ENCODE measurements at regions not wholly inside any gene's neighbourhood (a gene's known extent, or its start where the extent isn't known, plus 50 kb on each side); places are given as distances from the start of the nearest gene placed in this dataset.
"Not testable (repeated sequence)": the region's sequence is repeated elsewhere in the genome, so short reads cannot be mapped to it uniquely, and the experiment has no call there.

DNA sequence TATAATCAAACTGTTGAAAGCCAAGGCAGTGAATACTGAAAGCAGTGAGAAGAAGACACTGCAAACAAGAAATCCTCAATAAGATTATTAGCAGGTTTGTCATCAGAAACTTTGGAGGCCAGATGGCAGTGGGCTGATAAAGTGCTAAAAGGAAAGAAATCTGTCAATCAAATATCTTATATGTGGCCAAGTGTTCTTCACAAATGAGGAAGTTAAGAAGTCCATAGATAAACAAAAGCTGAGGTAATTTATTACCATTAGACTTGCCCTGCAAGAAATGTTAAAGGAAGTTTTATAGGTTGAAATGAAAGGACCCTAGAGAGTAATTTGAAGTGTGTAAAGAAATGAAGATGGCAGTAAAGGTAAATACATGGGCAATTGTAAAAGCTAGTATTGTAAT lies 586.6 kb downstream of the RAPGEF2 start:
- Histone ChIP-seq H3K4me3 (ENCODE audit: low read depth, low read length) (no peak overlapping the region), H2AFZ (ENCODE audit: low read length, unreplicated experiment) (no peak overlapping the region), H3K79me2 (ENCODE audit: control insufficient read depth, insufficient read depth, low read length, unreplicated experiment) (no peaks in the 10 kb centered on the region), H3K4me1 (ENCODE audit: control insufficient read depth, insufficient read depth, low read length, unreplicated experiment) (no peaks in the 10 kb centered on the region), H3K27ac (ENCODE audit: low read depth, low read length) (no peak overlapping the region), H3K27me3 (ENCODE audit: insufficient read depth, low read length) (no peaks in the 10 kb centered on the region), H3K36me3 (ENCODE audit: insufficient read depth, low read length) (no peaks in the 10 kb centered on the region)

DNA sequence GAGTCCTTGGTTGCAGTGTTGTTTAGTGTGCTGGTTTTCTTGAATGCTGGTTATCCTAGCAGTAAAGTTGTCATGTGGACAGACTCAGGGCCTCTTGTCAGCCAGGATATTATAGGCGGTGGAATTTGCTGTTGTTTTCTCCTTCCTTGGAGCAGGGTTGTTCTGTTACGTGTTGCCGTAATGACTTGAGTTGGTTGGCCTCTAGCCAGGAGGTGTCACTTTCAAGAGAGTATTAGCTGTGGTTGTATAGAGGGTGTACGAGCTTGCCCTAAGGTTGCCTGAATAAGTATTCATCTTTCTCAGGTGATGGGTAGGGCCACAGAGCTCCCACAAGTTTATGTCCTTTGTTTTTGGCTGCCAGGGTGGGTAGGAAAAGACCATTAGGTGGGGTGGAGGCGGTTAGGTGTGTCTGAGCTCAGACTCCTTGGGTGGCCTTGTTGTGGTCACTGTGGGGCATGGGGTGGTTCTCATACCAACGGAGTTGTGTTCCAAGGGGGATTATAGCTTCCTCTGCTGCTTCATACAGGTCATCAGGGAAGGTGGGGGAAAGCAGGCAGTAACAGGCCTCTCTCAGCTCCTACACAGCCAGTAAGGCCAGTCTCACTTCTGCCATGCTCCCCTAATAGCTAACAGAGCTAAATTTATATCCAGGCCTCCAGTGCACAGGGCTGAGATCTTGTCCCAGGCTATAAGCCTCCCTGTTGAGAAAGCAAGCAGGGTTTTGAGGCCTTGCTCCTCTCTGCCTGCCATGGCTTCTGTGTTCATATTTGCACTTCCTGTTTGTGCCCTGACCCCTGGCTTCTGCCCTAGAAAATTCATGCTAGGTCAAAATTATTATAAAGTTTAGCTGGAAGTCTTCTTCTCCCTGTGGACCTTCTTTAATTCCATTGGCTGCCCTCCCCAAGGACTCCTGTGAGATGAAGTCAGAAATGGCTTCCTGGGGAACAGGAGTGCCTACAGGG lies 594.7 kb downstream of the RAPGEF2 start:
- no peaks in the 10 kb centered on the region for H3K4me1 ChIP-seq (ENCODE audit: control insufficient read depth, insufficient read depth, low read length, unreplicated experiment)
- H3K27ac ChIP-seq (ENCODE audit: low read depth, low read length): no peak overlapping the region
- H3K4me3 ChIP-seq (ENCODE audit: low read depth, low read length): no peak overlapping the region
- no peaks in the 10 kb centered on the region for H3K36me3 ChIP-seq (ENCODE audit: insufficient read depth, low read length)
- no peak overlapping the region for H2AFZ ChIP-seq (ENCODE audit: low read length, unreplicated experiment)
- H3K27me3 ChIP-seq (ENCODE audit: insufficient read depth, low read length): no peaks in the 10 kb centered on the region
- H3K79me2 ChIP-seq (ENCODE audit: control insufficient read depth, insufficient read depth, low read length, unreplicated experiment): no peaks in the 10 kb centered on the region

DNA sequence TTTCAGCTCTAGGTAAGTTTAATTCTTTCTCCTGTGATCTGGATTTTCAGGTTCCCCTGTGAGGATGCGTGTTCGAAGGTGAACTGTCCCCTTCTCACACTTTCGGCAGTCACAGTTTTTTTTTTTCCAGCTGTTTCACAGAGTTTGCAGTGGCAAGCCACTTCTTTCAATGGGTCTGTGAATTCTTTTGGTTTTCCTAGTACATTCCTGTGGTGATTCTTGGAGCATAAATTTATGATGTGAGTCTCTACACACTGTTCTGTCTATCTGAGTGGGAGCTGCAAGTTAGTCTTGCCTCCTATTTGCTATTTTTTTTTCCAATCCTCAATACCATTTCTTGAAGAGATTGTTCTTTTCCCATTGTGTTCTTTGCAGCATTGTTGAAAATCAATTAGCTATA lies 595.5 kb downstream of the RAPGEF2 start:
- no peaks in the 10 kb centered on the region for H3K36me3 ChIP-seq (ENCODE audit: insufficient read depth, low read length)
- no peaks in the 10 kb centered on the region for H3K4me1 ChIP-seq (ENCODE audit: control insufficient read depth, insufficient read depth, low read length, unreplicated experiment)
- no peaks in the 10 kb centered on the region for H3K27me3 ChIP-seq (ENCODE audit: insufficient read depth, low read length)
- no peak overlapping the region for H2AFZ ChIP-seq (ENCODE audit: low read length, unreplicated experiment)
- no peaks in the 10 kb centered on the region for H3K79me2 ChIP-seq (ENCODE audit: control insufficient read depth, insufficient read depth, low read length, unreplicated experiment)
- H3K27ac ChIP-seq (ENCODE audit: low read depth, low read length): no peak overlapping the region
- H3K4me3 ChIP-seq (ENCODE audit: low read depth, low read length): no peak overlapping the region

DNA sequence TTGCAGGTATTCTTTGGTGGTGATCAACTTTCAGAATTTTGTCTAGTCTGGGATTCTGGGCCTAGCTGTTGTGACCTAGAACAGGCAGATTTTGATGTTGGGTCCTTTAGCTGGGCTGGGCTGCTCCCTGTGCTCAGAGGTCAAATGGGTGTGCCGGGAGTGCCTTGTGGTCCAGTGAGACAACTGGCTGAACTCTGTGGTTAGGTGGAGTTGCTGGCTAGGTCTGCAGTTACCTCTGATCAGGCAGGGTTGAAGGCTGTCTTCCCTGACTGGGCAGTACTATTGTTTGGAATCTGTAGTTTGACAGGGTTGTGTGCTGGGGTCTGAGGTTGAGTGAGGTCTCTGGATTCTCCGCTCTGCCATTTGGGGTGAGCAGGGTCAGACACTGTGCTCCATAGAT lies 599.3 kb downstream of the RAPGEF2 start:
- H2AFZ ChIP-seq (ENCODE audit: low read length, unreplicated experiment): no peak overlapping the region
- H3K79me2 ChIP-seq (ENCODE audit: control insufficient read depth, insufficient read depth, low read length, unreplicated experiment): no peaks in the 10 kb centered on the region
- no peak overlapping the region for H3K4me3 ChIP-seq (ENCODE audit: low read depth, low read length)
- H3K27me3 ChIP-seq (ENCODE audit: insufficient read depth, low read length): no peaks in the 10 kb centered on the region
- H3K36me3 ChIP-seq (ENCODE audit: insufficient read depth, low read length): no peaks in the 10 kb centered on the region
- H3K4me1 ChIP-seq (ENCODE audit: control insufficient read depth, insufficient read depth, low read length, unreplicated experiment): no peaks in the 10 kb centered on the region
- no peak overlapping the region for H3K27ac ChIP-seq (ENCODE audit: low read depth, low read length)

DNA sequence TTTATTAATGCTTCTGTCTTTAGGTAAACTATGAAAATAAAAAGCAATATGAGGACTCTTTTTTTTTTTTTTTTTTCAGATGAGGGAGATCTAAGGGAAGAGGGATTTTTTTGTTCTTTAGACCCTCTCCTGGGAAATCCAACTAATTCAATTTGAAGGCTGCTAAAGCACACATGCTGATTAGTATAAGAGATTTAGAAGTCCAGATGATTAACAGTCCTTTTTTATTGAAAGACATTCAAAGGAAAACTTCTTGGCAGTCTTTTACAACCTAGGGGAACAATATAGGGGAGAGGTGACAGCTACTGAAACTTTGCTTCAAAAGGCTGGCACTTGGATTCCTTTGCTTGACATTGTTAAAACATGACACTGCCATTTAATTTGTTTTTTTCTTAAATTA lies 602.5 kb downstream of the RAPGEF2 start:
- Histone ChIP-seq H3K79me2 (ENCODE audit: control insufficient read depth, insufficient read depth, low read length, unreplicated experiment) (no peaks in the 10 kb centered on the region), H3K27me3 (ENCODE audit: insufficient read depth, low read length) (no peaks in the 10 kb centered on the region), H3K4me3 (ENCODE audit: low read depth, low read length) (no peak overlapping the region), H2AFZ (ENCODE audit: low read length, unreplicated experiment) (no peak overlapping the region), H3K27ac (ENCODE audit: low read depth, low read length) (no peak overlapping the region), H3K36me3 (ENCODE audit: insufficient read depth, low read length) (no peaks in the 10 kb centered on the region), H3K4me1 (ENCODE audit: control insufficient read depth, insufficient read depth, low read length, unreplicated experiment) (no peaks in the 10 kb centered on the region)

DNA sequence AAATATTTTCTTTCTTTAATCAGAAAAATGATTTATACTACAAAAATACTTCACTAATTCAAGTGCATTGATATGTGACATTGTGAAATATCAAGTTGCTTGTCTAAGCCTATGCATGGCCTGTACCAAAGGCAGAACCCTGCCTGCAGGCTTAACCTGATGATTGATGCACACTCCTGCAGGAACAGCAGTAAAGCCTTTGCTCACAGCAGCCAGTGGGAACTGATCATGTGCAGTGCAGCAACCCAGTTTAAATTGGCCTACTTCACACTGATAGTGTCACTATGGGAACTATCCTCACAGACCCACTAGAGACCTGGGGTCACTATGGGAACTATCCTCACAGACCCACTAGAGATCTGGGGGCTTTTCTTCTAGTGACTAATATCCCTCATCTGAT lies 603.8 kb downstream of the RAPGEF2 start:
- H3K27ac ChIP-seq (ENCODE audit: low read depth, low read length): no peak overlapping the region

DNA sequence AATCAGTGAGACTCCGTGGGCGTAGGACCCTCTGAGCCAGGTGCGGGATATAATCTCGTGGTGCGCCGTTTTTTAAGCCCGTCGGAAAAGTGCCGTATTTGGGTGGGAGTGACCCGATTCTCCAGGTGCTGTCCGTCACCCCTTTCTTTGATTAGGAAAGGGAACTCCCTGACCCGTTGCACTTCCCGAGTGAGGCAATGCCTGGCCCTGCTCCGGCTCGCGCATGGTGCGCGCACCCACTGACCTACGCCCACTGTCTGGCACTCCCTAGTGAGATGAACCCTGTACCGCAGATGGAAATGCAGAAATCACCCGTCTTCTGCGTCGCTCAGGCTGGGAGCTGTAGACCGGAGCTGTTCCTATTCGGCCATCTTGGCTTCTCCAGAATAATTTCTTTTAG lies 612.3 kb downstream of the RAPGEF2 start:
- not testable (repeated sequence) for H3K36me3 ChIP-seq (ENCODE audit: insufficient read depth, low read length); H2AFZ ChIP-seq (ENCODE audit: low read length, unreplicated experiment); H3K79me2 ChIP-seq (ENCODE audit: control insufficient read depth, insufficient read depth, low read length, unreplicated experiment); H3K27ac ChIP-seq (ENCODE audit: low read depth, low read length); H3K27me3 ChIP-seq (ENCODE audit: insufficient read depth, low read length); H3K4me3 ChIP-seq (ENCODE audit: low read depth, low read length); H3K4me1 ChIP-seq (ENCODE audit: control insufficient read depth, insufficient read depth, low read length, unreplicated experiment)

More for the DNA sequence above, 603.8 kb downstream of the RAPGEF2 start:
- Histone ChIP-seq H3K27me3 (ENCODE audit: insufficient read depth, low read length) (no peaks in the 10 kb centered on the region), H3K4me1 (ENCODE audit: control insufficient read depth, insufficient read depth, low read length, unreplicated experiment) (no peaks in the 10 kb centered on the region), H3K4me3 (ENCODE audit: low read depth, low read length) (no peak overlapping the region), H2AFZ (ENCODE audit: low read length, unreplicated experiment) (no peak overlapping the region), H3K79me2 (ENCODE audit: control insufficient read depth, insufficient read depth, low read length, unreplicated experiment) (no peaks in the 10 kb centered on the region), H3K36me3 (ENCODE audit: insufficient read depth, low read length) (no peaks in the 10 kb centered on the region)

DNA sequence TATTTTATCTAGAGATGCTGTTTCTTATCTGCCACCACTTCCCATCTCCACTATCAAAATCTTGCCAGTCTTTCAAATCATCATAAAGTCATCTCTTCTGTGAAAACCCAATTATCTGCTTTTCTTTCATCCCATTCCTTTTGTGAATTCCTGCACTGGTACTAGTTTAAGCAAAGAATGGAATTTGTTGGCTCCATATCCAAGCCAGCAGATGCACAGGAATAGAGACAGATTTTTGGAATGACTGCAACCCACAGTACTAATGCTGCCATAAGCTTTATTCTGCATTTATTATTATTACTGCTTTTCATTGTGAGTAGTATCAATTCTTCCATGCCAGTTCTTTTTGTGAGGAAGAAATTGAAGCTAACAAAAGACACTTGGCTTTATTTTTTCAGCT lies 616.7 kb downstream of the RAPGEF2 start:
- H3K79me2 ChIP-seq (ENCODE audit: control insufficient read depth, insufficient read depth, low read length, unreplicated experiment): no peaks in the 10 kb centered on the region
- H3K36me3 ChIP-seq (ENCODE audit: insufficient read depth, low read length): no peaks in the 10 kb centered on the region
- no peak overlapping the region for H3K4me3 ChIP-seq (ENCODE audit: low read depth, low read length)
- H3K4me1 ChIP-seq (ENCODE audit: control insufficient read depth, insufficient read depth, low read length, unreplicated experiment): no peaks in the 10 kb centered on the region
- no peak overlapping the region for H2AFZ ChIP-seq (ENCODE audit: low read length, unreplicated experiment)
- H3K27ac ChIP-seq (ENCODE audit: low read depth, low read length): no peak overlapping the region
- no peaks in the 10 kb centered on the region for H3K27me3 ChIP-seq (ENCODE audit: insufficient read depth, low read length)

DNA sequence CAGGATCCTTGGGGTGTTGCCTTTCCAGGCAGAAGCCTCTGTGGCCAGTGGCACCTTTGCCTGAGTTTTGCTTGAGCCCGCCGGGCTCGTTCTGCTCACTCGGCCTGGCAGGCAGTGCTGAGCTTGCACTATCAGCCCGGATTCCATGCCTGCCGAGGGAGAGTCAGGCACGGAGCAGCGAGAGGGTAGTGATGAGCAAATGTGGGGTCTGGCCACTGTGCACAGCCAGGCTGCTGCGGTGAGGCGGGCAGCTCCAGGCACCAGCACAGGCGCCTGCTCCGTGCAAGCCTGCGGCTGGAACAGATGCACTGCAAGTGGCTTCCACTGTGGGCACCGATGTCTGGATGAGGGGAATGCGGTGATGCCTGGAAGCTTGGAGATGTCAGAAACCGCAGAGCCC lies 619.2 kb downstream of the RAPGEF2 start:
- Histone ChIP-seq H3K79me2 (ENCODE audit: control insufficient read depth, insufficient read depth, low read length, unreplicated experiment) (no peaks in the 10 kb centered on the region), H3K27ac (ENCODE audit: low read depth, low read length) (no peak overlapping the region)

DNA sequence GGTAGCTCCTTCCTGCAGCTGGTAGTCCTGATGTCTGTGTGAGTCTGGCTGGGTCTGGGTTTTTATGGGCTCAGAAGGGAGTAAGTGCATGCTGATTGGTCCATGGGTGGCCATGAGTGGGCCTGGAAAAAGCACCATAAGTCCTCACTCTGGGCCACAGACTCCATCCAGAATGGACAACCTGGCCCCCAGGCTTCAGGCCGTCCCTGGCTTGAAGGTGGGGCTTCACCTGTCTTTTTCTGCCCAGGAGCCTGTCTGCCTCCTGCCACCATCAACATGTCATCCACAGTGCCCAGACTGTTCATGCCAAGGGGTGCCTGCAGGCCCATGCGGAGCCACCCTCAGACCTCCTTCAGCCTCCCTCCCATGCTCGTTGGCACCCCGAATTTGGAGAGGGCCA lies 620.0 kb downstream of the RAPGEF2 start:
- Histone ChIP-seq H2AFZ (ENCODE audit: low read length, unreplicated experiment) (no peak overlapping the region), H3K79me2 (ENCODE audit: control insufficient read depth, insufficient read depth, low read length, unreplicated experiment) (no peaks in the 10 kb centered on the region), H3K27me3 (ENCODE audit: insufficient read depth, low read length) (no peaks in the 10 kb centered on the region), H3K4me3 (ENCODE audit: low read depth, low read length) (no peak overlapping the region), H3K36me3 (ENCODE audit: insufficient read depth, low read length) (no peaks in the 10 kb centered on the region), H3K27ac (ENCODE audit: low read depth, low read length) (no peak overlapping the region), H3K4me1 (ENCODE audit: control insufficient read depth, insufficient read depth, low read length, unreplicated experiment) (no peaks in the 10 kb centered on the region)

More for the DNA sequence above, 619.2 kb downstream of the RAPGEF2 start:
- Histone ChIP-seq H3K36me3 (ENCODE audit: insufficient read depth, low read length) (no peaks in the 10 kb centered on the region), H2AFZ (ENCODE audit: low read length, unreplicated experiment) (no peak overlapping the region), H3K4me3 (ENCODE audit: low read depth, low read length) (no peak overlapping the region), H3K27me3 (ENCODE audit: insufficient read depth, low read length) (no peaks in the 10 kb centered on the region), H3K4me1 (ENCODE audit: control insufficient read depth, insufficient read depth, low read length, unreplicated experiment) (no peaks in the 10 kb centered on the region)

DNA sequence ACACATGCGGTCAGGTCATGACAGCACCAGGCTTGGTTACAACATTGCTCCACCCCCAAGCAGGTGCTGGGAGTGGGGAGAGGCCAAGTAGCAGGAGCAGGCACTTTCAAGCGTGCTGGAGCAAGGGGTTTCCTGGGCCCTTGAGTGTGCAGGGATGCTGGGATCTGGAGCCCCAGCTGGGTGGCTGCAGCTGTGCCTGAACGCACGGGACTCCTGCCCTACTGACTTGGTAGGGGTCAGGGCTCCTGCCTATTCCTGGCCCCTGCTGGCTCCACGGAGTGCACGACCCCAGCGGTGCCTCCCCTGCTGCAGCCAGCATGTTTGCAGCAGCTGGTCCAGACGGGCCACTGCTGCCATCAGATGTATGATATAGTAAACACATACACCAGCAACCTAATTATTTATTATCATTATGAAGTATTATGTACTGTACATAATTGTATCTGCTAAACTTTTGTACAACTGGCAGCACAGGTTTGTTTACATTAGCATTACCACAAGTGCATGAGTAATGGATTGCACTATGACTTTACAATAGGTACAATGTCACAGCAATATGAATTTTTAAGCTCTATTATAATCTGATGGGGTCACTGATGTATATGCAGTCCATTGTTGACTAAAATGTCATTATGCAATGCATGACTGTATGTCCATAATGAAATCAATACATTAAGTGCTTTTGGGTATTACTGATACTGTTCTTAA lies 620.6 kb downstream of the RAPGEF2 start:
- Histone ChIP-seq H2AFZ (ENCODE audit: low read length, unreplicated experiment) (no peak overlapping the region), H3K4me1 (ENCODE audit: control insufficient read depth, insufficient read depth, low read length, unreplicated experiment) (no peaks in the 10 kb centered on the region), H3K27me3 (ENCODE audit: insufficient read depth, low read length) (no peaks in the 10 kb centered on the region), H3K36me3 (ENCODE audit: insufficient read depth, low read length) (no peaks in the 10 kb centered on the region), H3K79me2 (ENCODE audit: control insufficient read depth, insufficient read depth, low read length, unreplicated experiment) (no peaks in the 10 kb centered on the region), H3K4me3 (ENCODE audit: low read depth, low read length) (no peak overlapping the region), H3K27ac (ENCODE audit: low read depth, low read length) (no peak overlapping the region)

All from ACC112 (cell line).